ENCODE measurements at regions not wholly inside any gene's neighbourhood (a gene's known extent, or its start where the extent isn't known, plus 50 kb on each side); places are given as distances from the start of the nearest gene placed in this dataset.

- TF ChIP-seq SIN3A (IDR thresholded peaks at IDR 0.05; ENCODE audit: borderline replicate concordance, insufficient read depth, low read length) (no peak), REST (IDR thresholded peaks at IDR 0.05; ENCODE audit: insufficient read depth in 1 of 2, low read depth in 2 of 2, low read length in 2 of 2) (no peak), TAF1 (IDR thresholded peaks at IDR 0.05; ENCODE audit: borderline replicate concordance, insufficient read depth, low read length) (no peak), POLR2AphosphoS5 (IDR thresholded peaks at IDR 0.05; ENCODE audit: low read depth, low read length) (no peak), FOXP2 (optimal IDR thresholded peaks at IDR 0.05; ENCODE audit: borderline replicate concordance, extremely low read depth, extremely low read length, insufficient read depth) (no peak)
Measured at GRCh38 chr10:129413024-129413423, 54.0 kb upstream of the MGMT start.

Data from PFSK-1 (cell line).